ENCODE measurements at regions not wholly inside any gene's neighbourhood (a gene's known extent, or its start where the extent isn't known, plus 50 kb on each side); places are given as distances from the start of the nearest gene placed in this dataset.
A peak's percentile ranks its signal among the peaks of the same experiment; 100 is the strongest.

GRCh38 chr3:124282751-124283651 lies 291.1 kb upstream of the ROPN1 start:
- DNase-seq = no peak

GRCh38 chr3:124283652-124284023 lies 291.7 kb upstream of the ROPN1 start:
- DNase-seq = no peak

- no peak for DNase-seq
Observed at GRCh38 chr3:124288996-124289395, 297.1 kb upstream of the ROPN1 start.

GRCh38 chr3:124291008-124291407 lies 299.1 kb upstream of the ROPN1 start:
- DNase-seq = no peak

DNA sequence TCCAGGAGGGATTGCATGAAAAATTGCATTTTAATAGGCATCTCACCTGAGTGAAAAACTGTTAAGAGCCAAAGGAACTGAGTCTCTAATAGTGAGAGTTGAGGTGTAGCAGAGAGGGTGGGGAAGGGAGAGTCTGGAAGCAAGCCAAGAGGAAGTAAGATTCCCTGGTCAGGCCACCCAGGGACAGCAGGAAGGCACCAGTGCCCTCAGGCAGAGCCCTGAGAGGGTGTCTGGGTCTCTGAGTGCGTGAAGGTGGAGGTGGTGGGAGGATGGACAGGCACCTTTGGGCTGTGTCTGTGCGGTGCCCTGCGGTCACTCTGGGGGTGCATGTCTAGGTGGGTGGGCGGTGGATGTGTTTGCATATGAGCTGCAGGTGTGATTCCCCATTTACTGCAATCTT lies 300.4 kb upstream of the ROPN1 start:
- no peak for DNase-seq

- DNase-seq = no peak
Observed at GRCh38 chr3:124293584-124293983, 301.7 kb upstream of the ROPN1 start.

DNA sequence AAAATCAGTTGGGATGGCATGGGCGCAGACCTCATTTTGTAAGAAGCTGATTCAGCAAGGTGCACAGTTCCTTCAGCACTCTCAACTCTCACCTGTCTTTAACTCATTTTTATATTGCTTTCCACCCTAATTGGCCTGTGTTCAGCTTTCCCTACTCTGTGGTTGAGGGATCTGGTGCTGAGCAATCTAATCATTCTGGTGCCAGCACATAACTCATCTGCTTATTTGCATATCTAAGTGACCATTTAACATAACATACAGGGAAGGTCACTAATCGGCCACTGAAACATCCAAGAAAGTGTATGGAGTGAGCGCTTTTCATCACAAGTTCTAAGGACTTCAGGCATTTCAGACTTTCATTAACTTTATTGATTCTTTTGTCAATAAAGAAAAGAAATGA lies 303.4 kb upstream of the ROPN1 start:
- no peak for DNase-seq

DNA sequence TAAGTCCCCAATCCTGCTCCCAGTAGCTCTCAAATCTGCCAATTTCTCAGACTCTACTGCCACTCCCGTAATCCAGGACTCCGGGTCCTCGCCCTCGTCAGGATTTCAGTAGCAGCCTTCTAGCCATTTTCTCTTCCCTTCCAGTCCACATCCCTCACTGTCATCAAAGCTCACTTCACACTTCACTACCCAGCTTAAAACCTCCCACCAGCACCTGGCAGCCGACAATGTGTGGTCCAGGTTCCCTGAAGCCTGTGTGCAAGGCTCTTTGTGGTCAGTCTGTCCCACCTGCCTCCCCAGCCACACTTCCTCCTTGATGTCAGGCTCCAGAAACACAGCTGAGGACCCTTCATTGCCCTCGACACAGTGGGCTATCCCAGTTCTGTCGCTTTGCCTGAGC lies 304.5 kb upstream of the ROPN1 start:
- DNase-seq = no peak

DNA sequence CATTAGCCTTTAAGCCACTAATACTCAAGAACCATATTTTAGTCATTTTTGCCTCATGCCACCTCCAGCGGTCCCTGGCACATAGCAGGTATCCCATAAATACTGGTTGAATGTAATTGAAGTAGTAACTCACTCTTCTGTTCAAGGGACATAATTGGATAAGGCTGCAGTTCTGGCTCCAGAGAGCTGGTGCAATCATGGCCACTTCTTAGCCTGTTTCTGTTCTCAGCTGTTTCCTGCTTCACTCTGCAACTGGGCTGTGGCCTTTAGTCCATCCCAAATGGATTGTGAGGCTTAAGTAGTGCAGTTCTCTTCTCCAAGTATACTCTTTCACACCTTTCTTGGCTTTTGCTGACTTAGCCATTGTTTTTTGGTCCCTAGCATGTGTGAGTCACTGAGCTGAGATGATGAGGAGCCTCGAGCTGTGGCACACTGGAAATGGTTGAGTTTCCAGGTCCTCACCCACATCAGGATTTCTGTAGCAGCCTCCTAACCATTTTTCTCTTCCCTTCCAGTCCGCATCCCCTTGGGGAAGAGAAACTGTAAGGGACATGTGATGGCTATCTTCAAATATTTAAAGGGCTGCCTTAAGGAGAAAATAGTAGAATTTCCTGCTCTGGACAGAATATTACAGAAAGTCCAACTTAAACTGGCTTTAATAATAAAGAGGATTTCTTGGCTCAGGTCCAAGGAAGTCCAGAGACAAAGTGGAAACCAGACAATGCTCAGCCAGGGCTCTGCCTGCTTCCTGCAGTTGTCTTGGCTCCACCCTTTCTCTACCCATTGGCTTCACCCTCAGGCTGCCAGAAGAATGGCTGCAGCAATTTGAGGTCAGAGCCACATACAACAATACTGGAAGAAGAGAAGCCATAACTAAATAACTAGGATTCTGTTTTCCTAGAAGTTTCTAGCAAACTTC lies 305.4 kb upstream of the ROPN1 start:
- DNase-seq = peak; percentile 24

GRCh38 chr3:124298301-124298700 lies 306.4 kb upstream of the ROPN1 start:
- no peak for DNase-seq

DNA sequence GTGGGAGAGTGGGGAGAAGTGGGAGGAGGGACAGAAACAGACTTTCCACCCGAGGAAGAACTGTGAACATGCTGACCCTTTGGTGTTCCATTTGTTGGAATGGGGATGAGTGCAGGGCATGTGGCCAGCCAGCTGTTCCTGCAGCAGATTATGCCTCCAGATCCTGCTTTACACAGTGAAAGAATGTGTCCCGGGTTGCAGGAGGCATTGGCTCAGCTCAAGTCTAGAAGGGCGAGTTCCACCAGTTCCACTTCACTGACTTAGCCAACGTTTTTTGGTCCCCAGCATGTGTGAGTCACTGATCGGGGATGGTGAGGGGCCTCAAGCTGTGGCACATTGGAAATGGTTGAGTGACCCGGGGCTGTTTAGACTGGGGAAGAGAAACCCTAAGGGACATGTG lies 307.0 kb upstream of the ROPN1 start:
- DNase-seq = no peak

DNA sequence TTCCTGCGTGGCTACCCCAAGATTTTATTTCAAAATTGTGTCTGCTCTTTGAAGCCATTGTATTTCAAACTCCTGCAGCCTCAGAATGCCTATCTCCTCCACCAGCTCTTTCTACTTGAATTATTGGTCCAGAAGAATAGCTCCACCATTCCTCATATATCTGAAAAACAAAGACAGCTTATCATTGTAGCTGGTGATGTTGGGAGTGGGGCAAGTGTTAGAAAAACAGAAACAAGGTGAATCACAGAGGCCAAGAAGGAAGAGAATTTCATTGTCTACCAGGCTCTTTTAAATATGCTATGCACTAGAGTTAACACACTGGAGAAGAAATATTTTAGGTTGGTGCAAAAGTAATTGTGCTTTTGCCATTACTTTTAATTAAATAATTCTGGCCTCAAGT lies 307.9 kb upstream of the ROPN1 start:
- no peak for DNase-seq

GRCh38 chr3:124300416-124300815 lies 308.5 kb upstream of the ROPN1 start:
- DNase-seq = no peak

DNA sequence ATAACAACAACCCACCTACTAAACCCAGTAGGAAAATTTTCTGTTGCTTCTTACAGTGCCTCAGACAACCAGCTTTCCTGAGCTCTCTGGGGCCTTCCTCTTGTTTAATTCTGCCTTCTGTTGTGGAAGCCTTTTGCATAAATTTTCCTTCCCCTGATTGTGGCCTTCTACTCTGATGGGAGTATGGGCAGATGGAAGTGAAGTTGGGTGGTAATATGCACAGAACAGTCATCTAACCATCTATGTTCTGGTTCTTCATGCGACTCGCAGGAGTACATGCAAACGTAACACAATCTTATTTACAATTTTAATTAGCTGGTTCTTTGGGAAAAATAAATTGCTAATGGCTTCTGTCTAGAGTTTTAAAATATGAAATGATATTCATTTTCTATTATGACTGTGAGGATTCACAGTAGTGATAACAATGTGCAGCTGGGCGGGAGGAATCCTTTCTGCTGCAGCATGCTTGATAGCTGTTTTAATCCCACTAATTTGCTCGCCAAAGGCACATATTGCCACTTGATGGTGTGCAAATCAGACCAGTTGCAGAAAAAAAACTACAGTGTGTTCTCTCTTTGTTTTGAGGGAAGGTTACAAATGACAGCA lies 311.5 kb upstream of the ROPN1 start:
- DNase-seq = no peak

DNA sequence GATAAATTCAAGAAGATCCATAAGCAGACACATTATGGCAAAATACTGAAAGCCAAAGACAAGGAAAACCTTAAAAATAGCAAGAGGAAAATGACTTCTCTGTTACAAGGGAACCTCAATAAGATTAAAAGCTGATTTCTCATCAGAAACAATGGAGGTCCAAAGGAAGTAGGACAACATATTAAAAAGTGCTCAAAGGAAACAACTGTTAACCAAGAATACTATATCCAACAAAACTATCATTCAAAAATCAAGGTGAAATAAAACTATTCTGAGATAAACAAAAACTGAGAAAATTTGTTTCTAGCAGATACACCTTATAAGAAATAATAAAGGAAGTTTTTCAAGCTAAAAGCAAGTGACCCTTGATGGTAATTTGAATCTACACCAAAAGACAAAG lies 314.7 kb upstream of the ROPN1 start:
- DNase-seq = no peak

- no peak for DNase-seq
Observed at GRCh38 chr3:124313621-124314020, 321.7 kb upstream of the ROPN1 start.

DNA sequence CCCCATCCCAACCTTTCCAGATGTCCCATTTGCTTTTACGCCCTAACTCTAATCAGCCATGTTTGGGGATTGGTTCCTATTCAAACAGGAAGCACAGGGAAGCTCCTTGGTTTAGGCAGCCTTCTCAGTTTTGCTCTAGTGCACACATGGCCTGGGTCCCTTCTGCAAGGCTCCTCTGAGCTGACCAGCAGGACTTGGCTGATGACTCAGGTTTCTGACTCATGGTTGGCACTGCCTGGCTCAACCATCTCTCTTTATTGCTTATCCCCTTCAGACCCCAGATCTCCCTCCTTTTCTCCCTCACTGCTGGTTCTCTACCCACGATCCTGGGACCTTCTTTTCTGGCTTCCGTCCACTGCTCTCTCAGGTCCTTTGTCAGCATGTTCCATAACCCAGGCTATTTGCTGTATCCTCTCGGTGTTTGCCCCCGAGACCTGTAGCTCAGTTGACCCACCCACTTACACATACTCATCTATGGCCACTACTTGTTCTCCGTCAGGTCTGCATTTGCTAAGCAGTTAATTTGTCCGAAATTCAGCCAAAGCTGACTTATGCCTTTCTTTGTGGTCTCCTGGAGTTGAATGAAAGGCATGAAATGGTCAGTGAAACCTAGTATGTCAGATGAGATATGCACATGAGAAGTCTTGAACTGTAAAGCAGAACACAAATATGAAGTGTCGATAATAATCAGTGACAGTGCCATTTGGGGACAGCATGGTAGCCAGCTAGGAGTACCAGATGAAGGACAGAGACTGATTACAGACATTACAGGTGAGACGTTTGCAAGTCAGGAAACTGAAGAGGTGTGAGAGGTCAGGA lies 323.5 kb upstream of the ROPN1 start:
- no peak for DNase-seq

- no peak for DNase-seq
Observed at GRCh38 chr3:124316034-124316287, 324.0 kb upstream of the ROPN1 start.

DNA sequence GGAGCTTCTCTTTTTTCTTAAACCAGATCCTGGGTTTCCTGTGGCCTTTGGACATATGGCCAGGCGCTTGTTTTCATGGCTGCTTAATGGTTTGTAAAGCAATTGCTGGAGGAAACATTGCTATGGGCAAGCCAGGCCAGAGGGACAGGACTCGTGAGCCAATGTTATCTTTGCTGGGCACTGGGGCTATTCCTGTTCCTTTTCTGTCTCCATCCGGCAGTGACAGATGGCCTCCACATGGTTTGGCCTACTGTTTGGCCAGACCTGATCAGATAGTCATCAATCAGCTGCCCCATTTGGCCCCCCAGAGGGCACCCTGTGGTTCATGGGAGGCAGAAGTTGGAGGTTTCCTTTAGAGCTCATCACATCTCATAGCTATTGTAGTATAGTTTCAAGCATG lies 326.1 kb upstream of the ROPN1 start:
- DNase-seq = no peak

- no peak for DNase-seq
Observed at GRCh38 chr3:124318656-124319055, 326.7 kb upstream of the ROPN1 start.

DNA sequence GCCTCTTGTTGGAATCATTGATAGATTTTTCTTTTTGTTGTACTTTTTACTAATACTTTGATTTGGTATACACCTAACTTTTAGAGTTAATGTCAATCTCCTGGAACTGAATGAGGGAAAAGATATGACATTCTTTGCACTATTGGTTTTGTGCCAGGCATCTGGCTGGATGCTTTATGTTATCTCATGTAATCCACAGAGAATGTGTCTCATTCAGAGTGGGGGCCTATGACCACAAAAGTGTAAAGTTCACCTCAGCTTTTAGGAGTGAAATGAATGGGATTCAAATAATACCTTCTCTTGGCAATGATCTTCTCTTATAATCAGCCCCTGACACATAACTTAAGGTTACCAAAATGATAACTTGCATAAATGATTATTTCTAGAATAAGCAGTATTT lies 329.1 kb upstream of the ROPN1 start:
- no peak for DNase-seq

DNA sequence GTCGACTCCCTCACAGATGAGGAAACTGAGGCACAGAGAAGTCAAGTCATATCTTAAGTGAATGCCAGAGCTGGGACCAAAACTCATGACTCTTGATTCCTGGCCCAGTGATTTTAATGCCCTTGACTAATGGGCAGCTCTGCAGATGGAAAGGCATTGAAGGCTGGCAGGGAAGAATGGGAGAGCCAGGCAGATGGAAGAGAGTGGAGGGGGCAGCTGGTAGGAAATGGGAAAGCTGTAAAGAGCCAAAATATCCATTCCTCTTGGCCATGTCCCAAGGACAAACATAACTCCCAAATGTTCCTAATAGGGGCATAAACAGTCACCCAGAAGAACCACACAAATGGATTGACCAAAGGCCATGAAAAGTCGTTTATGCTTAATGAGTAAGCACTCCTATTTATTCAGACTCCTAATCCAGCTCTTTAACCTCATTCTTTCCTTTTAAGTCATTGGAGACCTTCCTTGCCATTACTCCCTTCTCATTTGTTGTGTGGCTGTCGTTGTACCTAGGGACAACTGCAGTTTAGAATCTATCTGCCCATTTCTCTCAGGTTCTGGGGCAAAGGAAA lies 330.5 kb upstream of the ROPN1 start:
- peak; percentile 77 for DNase-seq

DNA sequence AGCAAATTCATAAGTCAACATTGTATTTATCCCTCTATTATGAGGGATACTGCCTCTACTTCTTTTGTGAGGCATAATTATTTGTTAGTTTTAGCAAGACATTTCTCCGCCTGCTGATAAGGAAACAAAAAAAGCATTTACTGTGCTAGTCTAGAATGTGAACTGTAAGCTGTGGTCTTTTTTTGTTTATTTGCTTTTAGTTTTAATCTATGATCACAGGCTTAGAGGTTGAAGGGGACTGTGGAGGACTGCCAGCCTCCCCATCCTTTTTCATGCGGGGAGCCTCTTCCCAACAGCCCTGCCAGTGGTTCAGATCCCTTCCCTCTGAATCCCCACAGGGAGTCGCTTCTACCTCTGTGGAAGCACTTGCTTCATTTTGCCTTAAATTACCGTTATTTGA lies 331.0 kb upstream of the ROPN1 start:
- no peak for DNase-seq

Data from NCI-H1105 treated with DMSO at 0.1 percent for 48 hours (cell line).